Natural killer cell (primary cell): ENCODE measurements at regions not wholly inside any gene's neighbourhood (a gene's known extent, or its start where the extent isn't known, plus 50 kb on each side); places are given as distances from the start of the nearest gene placed in this dataset.

Source experiments
- ATAC-seq, 3 donors: fragments of 150-1000 bp in 2 of 3; fragments of 200-7000 bp in 1 of 3; cut with Tn5 transposase; 1 replicate in 1 of 3; 2 replicates in 2 of 3; pipeline ENCODE4 v1.10.0; 2021; ENCODE audit warnings: mild to moderate bottlenecking in 2 of 3, moderate library complexity in 2 of 3
- DNase-seq, 2 donors: peaks; one replicate each; pipeline versions ENCODE4 v3.0.0 to v3.0.0-alpha.2; 2013 to 2021; ENCODE audit warnings: mixed read lengths in 1 of 2
- H3K27ac ChIP-seq: one replicate; pipeline ENCODE4 v1.5.1; 2013; ENCODE audit warnings: mild to moderate bottlenecking, low read length
- H3K27me3 ChIP-seq: one replicate; pipeline ENCODE4 v1.6.1; 2013; ENCODE audit warnings: low read length; ENCODE audit not compliant: control insufficient read depth, insufficient read depth
- H3K36me3 ChIP-seq: one replicate; pipeline ENCODE4 v1.6.1; 2013; ENCODE audit warnings: low read length; ENCODE audit not compliant: control insufficient read depth, insufficient read depth
- H3K4me1 ChIP-seq: one replicate; pipeline ENCODE4 v1.6.1; 2013; ENCODE audit warnings: low read length; ENCODE audit not compliant: control insufficient read depth, insufficient read depth
- H3K4me3 ChIP-seq: one replicate; pipeline ENCODE4 v1.5.1; 2013; ENCODE audit warnings: low read length
- H3K9me3 ChIP-seq: one replicate; pipeline ENCODE4 v1.6.1; 2013; ENCODE audit warnings: low read length; ENCODE audit not compliant: control insufficient read depth, insufficient read depth
- H3K27ac Mint-ChIP-seq, 2 donors: one replicate each; pipeline ENCODE4 v1.8.0; 2022; ENCODE audit warnings: mild to moderate bottlenecking in 2 of 2, mixed read lengths in 2 of 2, moderate library complexity in 1 of 2
- H3K27me3 Mint-ChIP-seq, 2 donors: one replicate each; pipeline ENCODE4 v1.8.0; 2022; ENCODE audit warnings: low read depth in 2 of 2, mixed read lengths in 2 of 2
- H3K36me3 Mint-ChIP-seq: one replicate; pipeline ENCODE4 v1.8.0; 2022; ENCODE audit warnings: mixed read lengths
- H3K4me1 Mint-ChIP-seq, 2 donors: one replicate each; pipeline ENCODE4 v1.8.0; 2022; ENCODE audit warnings: mixed read lengths in 2 of 2
- H3K4me3 Mint-ChIP-seq: one replicate; pipeline ENCODE4 v1.8.0; 2022; ENCODE audit warnings: mild to moderate bottlenecking, moderate library complexity, mixed read lengths
- H3K9me3 Mint-ChIP-seq, 2 donors: one replicate each; pipeline ENCODE4 v1.8.0; 2022; ENCODE audit warnings: mixed read lengths in 2 of 2
- WGBS: methylation state at CpG from one replicate; pipeline ENCODE4 v1.1.7; 2013; ENCODE audit warnings: missing lambda C conversion rate; ENCODE audit not compliant: insufficient coverage; 5-methylcytosine and 5-hydroxymethylcytosine counted together
- intact Hi-C: fragments of 100-400 bp; cut with micrococcal nuclease; formaldehyde crosslinking; loops from one replicate; pipeline ENCODE4 v1.14.2; 2022
- TF ChIP-seq, protein P1 (sequence below): fragments of 200-600 bp; IDR thresholded peaks from one replicate; pipeline ENCODE4 v1.8.0; 2022; ENCODE audit warnings: antibody characterized with exemption

DNA sequence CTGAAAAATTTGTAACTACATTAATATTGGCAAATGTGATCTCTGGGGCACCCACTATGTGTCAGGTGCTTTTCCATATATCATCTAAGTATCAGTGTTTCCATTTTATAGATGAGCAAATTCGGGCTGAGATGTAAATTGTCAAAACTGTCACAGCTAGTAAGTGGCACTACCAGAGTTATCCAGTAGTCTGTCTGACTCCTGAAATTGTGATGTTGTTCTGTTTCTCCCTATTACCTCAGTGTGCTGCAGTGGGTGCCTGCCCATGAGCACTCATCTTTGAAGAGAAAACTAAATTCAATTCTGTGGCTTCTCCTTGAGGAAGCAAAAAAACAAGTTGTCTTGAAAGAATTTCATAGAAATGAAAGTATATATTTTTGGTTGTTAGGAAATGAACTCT is 467.4 kb upstream of the FANCL start:
- Mint-ChIP-seq H3K27ac (no peak overlapping the region), H3K4me1 (no peaks in the 10 kb centered on the region), H3K4me3 (no peak overlapping the region), H3K36me3 (no peaks in the 10 kb centered on the region), H3K27me3 (no peaks in the 10 kb centered on the region), H3K9me3 (no peaks in the 10 kb centered on the region)
- Histone ChIP-seq H3K27me3 (no peaks in the 10 kb centered on the region), H3K36me3 (no peaks in the 10 kb centered on the region), H3K27ac (no peak overlapping the region), H3K4me1 (no peaks in the 10 kb centered on the region), H3K9me3 (no peaks in the 10 kb centered on the region), H3K4me3 (no peak overlapping the region)
- TF ChIP-seq, protein P1, sequence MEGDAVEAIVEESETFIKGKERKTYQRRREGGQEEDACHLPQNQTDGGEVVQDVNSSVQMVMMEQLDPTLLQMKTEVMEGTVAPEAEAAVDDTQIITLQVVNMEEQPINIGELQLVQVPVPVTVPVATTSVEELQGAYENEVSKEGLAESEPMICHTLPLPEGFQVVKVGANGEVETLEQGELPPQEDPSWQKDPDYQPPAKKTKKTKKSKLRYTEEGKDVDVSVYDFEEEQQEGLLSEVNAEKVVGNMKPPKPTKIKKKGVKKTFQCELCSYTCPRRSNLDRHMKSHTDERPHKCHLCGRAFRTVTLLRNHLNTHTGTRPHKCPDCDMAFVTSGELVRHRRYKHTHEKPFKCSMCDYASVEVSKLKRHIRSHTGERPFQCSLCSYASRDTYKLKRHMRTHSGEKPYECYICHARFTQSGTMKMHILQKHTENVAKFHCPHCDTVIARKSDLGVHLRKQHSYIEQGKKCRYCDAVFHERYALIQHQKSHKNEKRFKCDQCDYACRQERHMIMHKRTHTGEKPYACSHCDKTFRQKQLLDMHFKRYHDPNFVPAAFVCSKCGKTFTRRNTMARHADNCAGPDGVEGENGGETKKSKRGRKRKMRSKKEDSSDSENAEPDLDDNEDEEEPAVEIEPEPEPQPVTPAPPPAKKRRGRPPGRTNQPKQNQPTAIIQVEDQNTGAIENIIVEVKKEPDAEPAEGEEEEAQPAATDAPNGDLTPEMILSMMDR = no peak
- DNase-seq (no peak), ATAC-seq (no peak)
- intact Hi-C loops = no loop called here
- 57% methylated on average over 1 of the region's 1 CpG for WGBS

DNA sequence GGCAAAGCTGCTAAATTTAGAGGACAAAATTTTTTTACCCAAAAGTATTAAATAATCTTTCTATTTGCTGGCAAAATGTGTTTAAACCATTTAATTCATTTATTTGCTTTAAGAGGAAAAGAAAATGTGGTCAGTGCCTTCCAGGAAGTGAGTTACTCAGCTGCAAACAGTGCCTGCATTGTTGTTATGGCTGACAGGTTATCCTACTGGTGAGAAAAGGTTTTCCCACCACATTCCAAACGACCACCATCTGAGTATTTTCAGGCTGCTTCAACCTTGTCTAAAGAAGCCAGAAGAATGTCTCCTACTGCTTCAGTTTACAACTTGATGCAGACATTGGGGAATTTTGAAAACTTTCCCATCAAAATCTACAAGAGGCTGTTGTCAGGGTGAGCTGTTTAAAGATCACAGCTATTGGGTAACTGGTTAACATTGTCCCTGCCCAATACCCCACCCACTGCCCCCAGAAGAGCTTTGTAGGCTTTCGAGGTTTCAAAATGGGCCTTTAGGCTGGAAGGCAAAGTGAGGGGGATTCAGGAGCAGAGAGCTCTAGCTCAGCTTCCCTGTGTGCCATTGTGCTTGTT is 461.3 kb upstream of the FANCL start:
- no peaks in the 10 kb centered on the region for H3K4me1 ChIP-seq
- TF ChIP-seq, protein P1 = no peak

GRCh38 chr2:58701688-58702301 is 460.7 kb upstream of the FANCL start:
- H3K9me3 Mint-ChIP-seq = peaks cover 0 to 2% of the 10 kb centered on the region in 2 donors
- TF ChIP-seq, protein P1 = no peak
- no peaks in the 10 kb centered on the region for H3K27me3 ChIP-seq
- no peak overlapping the region for H3K4me3 Mint-ChIP-seq
- H3K4me1 ChIP-seq = no peaks in the 10 kb centered on the region
- no peaks in the 10 kb centered on the region for H3K4me1 Mint-ChIP-seq
- H3K36me3 ChIP-seq = no peaks in the 10 kb centered on the region
- H3K27ac Mint-ChIP-seq = no peak overlapping the region
- H3K27me3 Mint-ChIP-seq = no peaks in the 10 kb centered on the region
- no peak overlapping the region for H3K27ac ChIP-seq
- no peak for ATAC-seq
- no peaks in the 10 kb centered on the region for H3K9me3 ChIP-seq
- intact Hi-C loops = no loop called here
- no peak overlapping the region for H3K4me3 ChIP-seq
- no peak for DNase-seq
- 92% methylated on average over 2 of the region's 3 CpGs for WGBS
- no peaks in the 10 kb centered on the region for H3K36me3 Mint-ChIP-seq

More for the DNA sequence above, 461.3 kb upstream of the FANCL start:
- Histone ChIP-seq H3K27me3 (no peaks in the 10 kb centered on the region), H3K9me3 (no peaks in the 10 kb centered on the region), H3K27ac (no peak overlapping the region), H3K4me3 (no peak overlapping the region), H3K36me3 (no peaks in the 10 kb centered on the region)
- no peaks in the 10 kb centered on the region for H3K27me3 Mint-ChIP-seq
- no peak for ATAC-seq
- H3K4me3 Mint-ChIP-seq = no peak overlapping the region
- DNase-seq = no peak
- no peak overlapping the region for H3K27ac Mint-ChIP-seq
- peaks cover 0 to 2% of the 10 kb centered on the region in 2 donors for H3K9me3 Mint-ChIP-seq
- H3K36me3 Mint-ChIP-seq = no peaks in the 10 kb centered on the region
- H3K4me1 Mint-ChIP-seq = no peaks in the 10 kb centered on the region
- intact Hi-C loops = no loop called here
- 38% methylated on average over 2 of the region's 2 CpGs for WGBS

DNA sequence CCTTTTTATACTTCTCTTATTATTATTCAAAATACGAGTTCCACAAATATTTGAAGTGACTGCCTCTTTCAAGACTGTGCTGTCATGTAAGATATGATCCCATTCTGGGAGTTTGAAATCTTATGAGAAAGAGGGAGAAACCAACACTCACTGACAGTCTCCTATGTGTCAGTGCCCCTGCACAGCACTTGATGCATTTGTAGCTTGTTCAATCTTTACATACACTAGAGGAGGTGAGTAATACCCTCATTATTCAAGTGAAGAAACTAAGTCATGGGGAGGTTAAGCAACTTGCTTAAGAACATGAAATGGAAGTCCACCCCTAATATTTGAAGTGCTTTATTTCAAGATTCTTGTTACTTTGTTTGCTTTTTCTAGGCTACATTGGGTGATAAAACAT is 459.5 kb upstream of the FANCL start:
- Mint-ChIP-seq H3K9me3 (peaks cover 0 to 2% of the 10 kb centered on the region in 2 donors), H3K27me3 (no peaks in the 10 kb centered on the region), H3K27ac (no peak overlapping the region), H3K36me3 (no peaks in the 10 kb centered on the region), H3K4me1 (no peaks in the 10 kb centered on the region), H3K4me3 (no peak overlapping the region)
- H3K4me3 ChIP-seq = no peak overlapping the region
- intact Hi-C loops = no loop called here
- no peak overlapping the region for H3K27ac ChIP-seq
- TF ChIP-seq, protein P1 = no peak
- H3K4me1 ChIP-seq = no peaks in the 10 kb centered on the region
- ATAC-seq (no peak), DNase-seq (no peak)
- no CpG with 5 or more reads among the region's 1 CpG for WGBS
- H3K27me3 ChIP-seq = no peaks in the 10 kb centered on the region
- H3K9me3 ChIP-seq = no peaks in the 10 kb centered on the region
- no peaks in the 10 kb centered on the region for H3K36me3 ChIP-seq
